Immature natural killer cell (primary cell): ENCODE measurements at regions not wholly inside any gene's neighbourhood (a gene's known extent, or its start where the extent isn't known, plus 50 kb on each side); places are given as distances from the start of the nearest gene placed in this dataset.

Experiments
- DNase-seq, 3 donors: peaks; one replicate each; pipeline ENCODE4 v3.0.0; 2022; ENCODE audit warnings: mixed read lengths in 1 of 3
- H3K27ac Mint-ChIP-seq, 6 donors: one replicate each; pipeline ENCODE4 v1.8.0; 2020; ENCODE audit warnings: mixed read lengths in 6 of 6, mild to moderate bottlenecking in 5 of 6, inconsistent platforms in 4 of 6, moderate library complexity in 3 of 6
- H3K27me3 Mint-ChIP-seq, 3 donors: one replicate each; pipeline ENCODE4 v1.8.0; 2020 to 2021; ENCODE audit warnings: low read depth in 3 of 3, mild to moderate bottlenecking in 3 of 3, mixed read lengths in 3 of 3, moderate library complexity in 3 of 3, inconsistent platforms in 1 of 3
- H3K36me3 Mint-ChIP-seq, 3 donors: one replicate each; pipeline ENCODE4 v1.8.0; 2020; ENCODE audit warnings: mixed read lengths in 3 of 3, inconsistent platforms in 2 of 3, mild to moderate bottlenecking in 2 of 3
- H3K4me1 Mint-ChIP-seq, 2 donors: one replicate each; pipeline ENCODE4 v1.8.0; 2020; ENCODE audit warnings: inconsistent platforms in 2 of 2, mild to moderate bottlenecking in 2 of 2, mixed read lengths in 2 of 2, moderate library complexity in 1 of 2
- H3K4me3 Mint-ChIP-seq, 5 donors: one replicate each; pipeline ENCODE4 v1.8.0; 2020; ENCODE audit warnings: mild to moderate bottlenecking in 5 of 5, mixed read lengths in 5 of 5, inconsistent platforms in 3 of 5, moderate library complexity in 3 of 5
- H3K9me3 Mint-ChIP-seq, 6 donors: one replicate each; pipeline ENCODE4 v1.8.0; 2020; ENCODE audit warnings: mild to moderate bottlenecking in 6 of 6, mixed read lengths in 6 of 6, inconsistent platforms in 4 of 6, moderate library complexity in 3 of 6

DNA sequence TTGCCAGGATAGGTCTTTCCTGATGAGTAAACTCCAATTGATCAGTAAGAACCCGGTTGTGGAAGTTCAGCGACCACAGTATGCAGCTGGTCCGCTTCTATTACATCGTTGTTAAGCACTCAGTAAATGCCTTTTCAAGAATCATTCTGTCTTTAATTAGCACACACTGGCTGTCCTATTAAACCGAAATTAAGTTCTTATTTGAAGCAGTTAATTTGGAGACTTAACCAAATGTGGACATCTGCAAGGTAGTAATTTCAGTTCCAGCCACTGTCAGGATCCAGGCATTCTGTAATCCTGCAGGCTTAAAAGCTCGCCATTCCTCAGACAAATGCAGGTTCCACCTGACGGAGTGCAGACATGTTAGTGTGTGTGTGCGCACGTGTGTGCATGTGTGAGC is 254.6 kb downstream of the IRX2 start:
- Mint-ChIP-seq H3K27me3 (peaks cover 0 to 3% (median 0%) of the 10 kb centered on the region in 3 donors), H3K4me3 (no peak overlapping the region), H3K4me1 (no peaks in the 10 kb centered on the region), H3K36me3 (no peaks in the 10 kb centered on the region), H3K27ac (no peak overlapping the region), H3K9me3 (peaks cover 0 to 5% (median 1%) of the 10 kb centered on the region in 6 donors)
- no peak for DNase-seq

DNA sequence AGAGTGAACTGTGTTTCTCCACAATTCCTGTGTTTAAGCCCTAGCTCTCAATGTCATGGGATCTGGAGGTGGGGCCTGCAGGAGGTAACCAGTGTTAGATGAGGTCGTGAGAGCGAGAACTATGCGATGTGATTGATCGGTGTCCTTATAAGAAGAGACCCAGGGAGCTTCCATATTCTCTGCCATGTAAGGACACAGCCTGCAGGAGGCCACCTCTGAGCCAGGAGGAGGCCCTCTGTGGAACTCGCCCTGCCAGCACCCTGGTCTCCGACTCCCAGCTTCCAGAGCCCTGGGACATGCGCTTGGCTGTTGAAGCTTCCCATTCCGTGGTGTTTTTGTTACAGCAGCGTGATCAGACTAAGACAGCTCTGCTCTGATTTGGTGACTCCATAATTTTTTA is 255.4 kb downstream of the IRX2 start:
- H3K9me3 Mint-ChIP-seq, result peaks cover 0 to 5% (median 0%) of the 10 kb centered on the region in 6 donors
- H3K27ac Mint-ChIP-seq, result no peak overlapping the region
- DNase-seq, result no peak
- H3K36me3 Mint-ChIP-seq, result no peaks in the 10 kb centered on the region
- H3K4me1 Mint-ChIP-seq, result no peaks in the 10 kb centered on the region
- H3K27me3 Mint-ChIP-seq, result peaks cover 0 to 1% (median 0%) of the 10 kb centered on the region in 3 donors
- H3K4me3 Mint-ChIP-seq, result no peak overlapping the region

DNA sequence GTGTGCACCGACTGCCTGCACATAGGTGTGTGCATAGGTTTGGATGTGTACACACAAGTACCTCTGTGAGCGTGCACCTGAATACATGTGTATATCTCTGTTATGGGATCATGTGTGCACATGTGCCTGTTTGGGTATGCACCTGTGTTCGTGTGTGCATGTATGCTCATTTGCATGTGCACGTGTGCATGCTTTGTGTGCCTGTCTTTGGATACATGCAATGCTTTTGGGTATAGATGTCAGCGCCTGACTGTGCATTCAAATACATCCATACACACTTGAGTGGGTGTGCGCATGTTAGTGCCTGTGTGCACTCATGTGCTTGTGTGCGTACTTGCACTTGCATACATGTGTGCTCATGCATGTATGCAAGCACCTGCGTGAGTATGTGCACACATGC is 258.1 kb downstream of the IRX2 start:
- no peaks in the 10 kb centered on the region for H3K27me3 Mint-ChIP-seq
- no peak overlapping the region for H3K27ac Mint-ChIP-seq
- no peak overlapping the region for H3K4me3 Mint-ChIP-seq
- no peaks in the 10 kb centered on the region for H3K36me3 Mint-ChIP-seq
- peaks cover 0 to 5% (median 0%) of the 10 kb centered on the region in 6 donors for H3K9me3 Mint-ChIP-seq
- DNase-seq, result no peak
- H3K4me1 Mint-ChIP-seq, result no peaks in the 10 kb centered on the region

DNA sequence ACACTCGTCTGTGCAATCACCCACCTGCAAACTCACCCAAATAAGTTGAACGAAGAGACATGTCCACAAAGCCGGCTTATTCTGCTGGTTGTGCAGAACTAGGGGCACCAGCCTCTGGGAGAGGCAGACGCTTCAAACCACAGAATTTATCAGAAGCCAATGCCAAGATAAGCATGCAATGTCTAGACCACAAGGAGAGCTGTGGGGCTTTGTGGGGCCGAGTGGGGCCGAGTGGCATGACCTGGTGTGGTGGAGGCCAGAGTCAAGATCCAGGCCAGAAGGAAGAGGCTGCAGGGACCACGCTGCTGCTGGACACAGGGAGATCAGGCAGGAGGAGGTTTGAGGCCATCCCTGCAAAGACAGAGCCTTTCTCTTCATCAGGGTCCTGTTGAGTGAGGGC is 259.0 kb downstream of the IRX2 start:
- no peaks in the 10 kb centered on the region for H3K27me3 Mint-ChIP-seq
- peaks cover 0 to 5% (median 0%) of the 10 kb centered on the region in 6 donors for H3K9me3 Mint-ChIP-seq
- no peaks in the 10 kb centered on the region for H3K4me1 Mint-ChIP-seq
- DNase-seq, result no peak
- no peaks in the 10 kb centered on the region for H3K36me3 Mint-ChIP-seq
- no peak overlapping the region for H3K27ac Mint-ChIP-seq
- H3K4me3 Mint-ChIP-seq, result no peak overlapping the region

DNA sequence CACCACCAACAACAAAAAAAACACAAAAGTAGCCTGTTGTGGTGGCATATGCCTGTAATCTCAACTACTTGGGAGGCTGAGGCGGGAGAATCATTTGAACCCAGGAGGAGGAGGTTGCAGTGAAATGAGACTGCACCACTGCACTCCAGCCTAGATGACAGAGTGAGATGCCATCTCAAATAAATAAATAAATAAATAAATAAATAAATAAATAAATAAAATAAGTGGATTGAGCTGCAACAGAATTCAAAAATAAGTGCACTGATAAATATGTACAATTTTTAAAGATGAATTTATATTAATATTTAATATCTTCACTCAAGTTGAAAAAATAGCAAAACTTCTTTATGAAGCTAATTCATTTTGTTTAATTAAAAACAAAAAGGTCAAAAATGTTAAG is 259.6 kb downstream of the IRX2 start:
- DNase-seq, result no peak
- Mint-ChIP-seq H3K36me3 (no peaks in the 10 kb centered on the region), H3K27ac (no peak overlapping the region), H3K9me3 (peaks cover 0 to 5% (median 0%) of the 10 kb centered on the region in 6 donors), H3K27me3 (no peaks in the 10 kb centered on the region), H3K4me1 (no peaks in the 10 kb centered on the region), H3K4me3 (no peak overlapping the region)

DNA sequence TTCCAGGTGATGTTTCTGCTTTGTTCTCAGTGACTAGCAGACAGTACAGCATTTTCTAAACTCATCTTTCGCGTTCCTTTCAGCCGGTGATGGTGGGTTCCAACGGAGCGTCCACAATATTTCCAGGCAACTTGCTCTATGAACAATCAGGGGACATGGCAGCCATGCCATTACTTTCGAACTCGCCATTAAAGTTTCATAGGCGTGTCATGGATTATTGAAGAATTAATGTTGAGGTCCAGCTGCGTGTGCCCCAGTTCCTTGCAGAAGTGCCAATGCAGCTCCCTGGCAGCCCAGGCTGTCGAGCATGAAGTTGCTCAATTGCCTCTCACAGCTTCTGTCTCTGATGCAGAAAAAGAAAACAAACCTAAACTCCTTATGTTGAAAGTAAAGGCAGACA is 262.2 kb downstream of the IRX2 start:
- Mint-ChIP-seq H3K4me3 (no peak overlapping the region), H3K27me3 (no peaks in the 10 kb centered on the region), H3K27ac (no peak overlapping the region), H3K36me3 (no peaks in the 10 kb centered on the region), H3K4me1 (no peaks in the 10 kb centered on the region), H3K9me3 (peaks cover 0 to 2% (median 0%) of the 10 kb centered on the region in 6 donors)
- DNase-seq, result no peak

DNA sequence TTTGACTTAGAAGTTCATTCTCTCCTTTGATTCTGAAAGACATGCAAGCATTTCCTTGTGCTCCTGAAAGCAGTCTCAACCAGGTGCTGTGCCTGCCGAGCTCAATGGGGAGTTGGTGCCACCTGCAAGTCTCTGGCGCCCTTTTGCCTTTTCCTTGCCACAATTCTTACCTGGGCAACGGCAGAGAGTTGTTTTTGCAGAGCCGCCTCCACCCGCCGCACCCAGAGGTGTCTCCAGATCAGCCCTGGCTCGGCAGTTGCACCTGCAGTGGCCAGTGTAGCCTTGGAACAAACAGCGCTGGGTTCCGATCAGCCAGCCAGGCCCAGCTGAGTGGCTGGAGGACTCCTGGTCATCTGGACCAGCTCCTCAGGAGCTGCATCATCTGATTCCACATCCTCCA is 262.9 kb downstream of the IRX2 start:
- DNase-seq, result no peak
- Mint-ChIP-seq H3K4me3 (no peak overlapping the region), H3K27ac (no peak overlapping the region), H3K27me3 (no peaks in the 10 kb centered on the region), H3K4me1 (no peaks in the 10 kb centered on the region), H3K9me3 (peaks cover 0 to 2% (median under 1%) of the 10 kb centered on the region in 6 donors), H3K36me3 (no peaks in the 10 kb centered on the region)

DNA sequence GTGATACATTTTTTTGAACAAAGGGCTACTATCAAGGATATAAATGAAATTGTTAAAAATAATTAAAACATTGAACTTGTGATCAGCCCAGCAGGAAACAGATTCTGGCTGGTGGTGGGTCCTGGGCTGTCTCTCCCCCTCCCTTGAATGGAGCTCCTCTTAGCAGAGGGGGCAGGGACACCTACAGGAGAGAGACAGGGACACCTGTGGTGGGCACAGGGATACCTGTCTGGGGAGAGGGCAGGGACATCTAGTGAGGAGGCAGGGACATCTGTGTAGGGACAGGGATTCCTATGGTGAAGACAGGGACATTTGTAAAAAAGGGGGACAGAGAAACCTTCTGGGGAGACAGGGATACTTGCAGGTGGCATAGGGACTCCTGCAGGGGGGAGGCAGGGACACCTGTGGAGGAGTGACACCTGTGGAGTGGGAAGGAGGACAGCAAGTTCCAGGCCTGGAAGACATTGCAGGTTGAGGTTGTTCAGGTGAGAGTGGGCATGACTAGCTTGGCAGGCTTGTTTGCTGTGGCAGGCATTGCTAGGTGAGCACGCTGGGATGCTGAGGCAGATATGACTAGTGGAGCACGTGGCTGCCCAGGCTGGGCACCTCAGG is 264.2 kb downstream of the IRX2 start:
- no peaks in the 10 kb centered on the region for H3K4me1 Mint-ChIP-seq
- DNase-seq, result no peak
- no peak overlapping the region for H3K27ac Mint-ChIP-seq
- no peaks in the 10 kb centered on the region for H3K27me3 Mint-ChIP-seq
- H3K9me3 Mint-ChIP-seq, result peaks cover 0 to 8% (median 5%) of the 10 kb centered on the region in 6 donors
- H3K36me3 Mint-ChIP-seq, result no peaks in the 10 kb centered on the region
- no peak overlapping the region for H3K4me3 Mint-ChIP-seq

DNA sequence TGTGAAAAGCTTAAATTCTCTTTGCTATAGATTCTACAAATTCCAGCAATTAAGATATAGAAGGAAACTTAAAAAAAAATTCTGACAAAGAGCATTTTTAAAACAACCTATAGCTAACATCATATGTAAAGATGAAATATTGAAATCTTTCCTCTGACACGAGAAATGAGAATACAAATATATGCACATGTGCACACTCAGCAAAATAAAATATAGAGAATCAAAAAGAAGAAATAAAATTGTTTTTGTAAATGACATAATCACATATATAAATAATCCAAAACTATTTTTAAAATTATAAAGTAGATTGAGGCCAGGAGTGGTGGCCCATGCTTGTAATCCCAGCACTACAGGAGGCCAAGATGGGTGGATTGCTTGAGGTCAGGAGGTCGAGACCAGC is 265.1 kb downstream of the IRX2 start:
- Mint-ChIP-seq H3K4me1 (no peaks in the 10 kb centered on the region), H3K36me3 (peaks cover 0 to 4% (median 0%) of the 10 kb centered on the region in 3 donors), H3K27me3 (peaks cover 0 to 1% (median 0%) of the 10 kb centered on the region in 3 donors), H3K4me3 (no peak overlapping the region), H3K9me3 (peaks cover 2 to 16% (median 13%) of the 10 kb centered on the region in 6 donors), H3K27ac (peak overlapping the region in 1 of 6 donors; percentile 64)
- no peak for DNase-seq

DNA sequence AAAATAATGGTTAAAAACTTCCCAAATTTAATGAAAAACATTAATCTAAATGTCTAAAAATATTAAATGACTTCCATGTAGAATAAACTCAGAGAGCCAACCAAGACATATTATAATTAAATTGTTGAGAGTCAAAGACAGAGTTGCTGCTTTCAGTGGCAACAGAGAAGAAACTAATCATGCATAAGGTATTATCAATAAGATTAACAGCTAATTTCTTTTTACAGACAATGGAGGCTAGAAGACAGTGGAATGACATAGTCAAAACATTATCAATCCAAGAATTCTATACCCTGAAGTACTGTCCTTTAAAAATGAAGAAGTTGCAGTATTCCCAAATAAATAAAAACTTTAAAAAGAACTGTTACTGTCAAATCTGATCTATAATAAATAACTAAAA is 268.7 kb downstream of the IRX2 start:
- no peak for DNase-seq
- H3K27me3 Mint-ChIP-seq, result peaks cover 0 to 3% (median 0%) of the 10 kb centered on the region in 3 donors
- H3K36me3 Mint-ChIP-seq, result peaks cover 0 to 4% (median 0%) of the 10 kb centered on the region in 3 donors
- no peak overlapping the region for H3K27ac Mint-ChIP-seq
- peaks cover 4 to 33% (median 19%) of the 10 kb centered on the region in 6 donors for H3K9me3 Mint-ChIP-seq
- no peaks in the 10 kb centered on the region for H3K4me1 Mint-ChIP-seq
- H3K4me3 Mint-ChIP-seq, result no peak overlapping the region

DNA sequence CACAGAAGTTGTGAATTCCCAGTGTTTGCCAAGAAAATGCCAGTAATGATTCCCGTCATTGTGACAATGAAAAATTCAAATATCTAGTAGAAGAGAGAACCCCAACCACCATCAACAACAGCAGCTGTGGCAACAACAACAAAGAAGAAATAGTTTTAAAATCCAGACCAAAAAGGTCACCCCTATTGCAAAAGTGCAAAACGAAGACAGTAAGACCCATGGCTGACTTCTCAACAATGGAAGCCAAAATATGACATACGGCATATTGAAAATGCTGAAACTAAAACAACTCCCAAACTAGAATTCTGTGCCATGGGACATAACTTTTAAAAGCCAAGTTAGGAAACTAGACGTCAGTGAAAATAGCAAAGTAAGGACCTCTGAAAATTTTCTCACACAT is 270.6 kb downstream of the IRX2 start:
- Mint-ChIP-seq H3K36me3 (peaks cover 0 to 4% (median 0%) of the 10 kb centered on the region in 3 donors), H3K4me3 (no peak overlapping the region), H3K9me3 (peaks cover 4 to 38% (median 21%) of the 10 kb centered on the region in 6 donors), H3K27me3 (peaks cover 0 to 3% (median 0%) of the 10 kb centered on the region in 3 donors), H3K4me1 (no peaks in the 10 kb centered on the region), H3K27ac (no peak overlapping the region)
- no peak for DNase-seq

DNA sequence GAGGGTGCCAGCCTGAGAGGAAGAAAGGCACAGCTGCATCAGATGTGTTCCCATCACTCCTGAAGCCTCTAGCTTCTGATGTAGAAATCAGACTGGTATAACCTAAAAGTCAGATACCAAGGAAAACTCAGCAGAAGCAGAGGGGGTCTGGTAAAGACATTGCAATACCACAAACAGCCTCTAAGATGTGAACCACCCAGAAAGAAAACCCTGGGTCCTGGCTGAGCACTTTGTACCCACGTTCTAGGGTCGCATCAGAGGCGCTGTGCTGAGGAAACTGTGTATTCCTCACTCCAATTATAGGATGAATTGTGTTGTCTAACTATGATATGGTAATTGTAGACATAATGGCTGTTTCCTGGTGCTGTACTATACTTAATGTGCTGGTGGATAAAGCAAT is 275.6 kb downstream of the IRX2 start:
- Mint-ChIP-seq H3K36me3 (no peaks in the 10 kb centered on the region), H3K4me3 (no peak overlapping the region), H3K9me3 (peaks cover 0 to 18% (median 6%) of the 10 kb centered on the region in 6 donors), H3K27me3 (peaks cover 0 to 5% (median 0%) of the 10 kb centered on the region in 3 donors), H3K27ac (no peak overlapping the region), H3K4me1 (no peaks in the 10 kb centered on the region)
- no peak for DNase-seq

DNA sequence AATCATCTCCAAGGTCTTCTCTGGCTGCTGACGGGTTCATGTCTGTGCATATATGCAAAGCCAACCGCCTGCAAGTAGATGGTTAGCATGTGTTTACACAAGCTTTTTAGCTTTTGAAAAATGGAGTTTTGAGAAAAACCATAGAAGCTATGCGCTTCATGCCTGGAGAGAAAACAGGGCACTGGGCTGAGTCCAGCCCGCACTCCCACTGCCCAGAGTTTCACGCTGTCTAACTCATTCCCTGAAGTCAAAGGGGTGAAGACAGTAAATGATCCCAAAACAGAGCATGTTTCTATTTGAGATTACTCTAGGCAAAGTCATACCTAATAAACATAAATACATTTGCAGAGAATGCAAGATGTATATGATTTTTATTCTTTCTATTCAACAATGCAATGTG is 278.8 kb downstream of the IRX2 start:
- no peak for DNase-seq
- Mint-ChIP-seq H3K27me3 (peaks cover 0 to 4% (median 0%) of the 10 kb centered on the region in 3 donors), H3K9me3 (peaks cover 0 to 5% (median 0%) of the 10 kb centered on the region in 6 donors), H3K36me3 (no peaks in the 10 kb centered on the region), H3K4me3 (no peak overlapping the region), H3K4me1 (no peaks in the 10 kb centered on the region), H3K27ac (no peak overlapping the region)

DNA sequence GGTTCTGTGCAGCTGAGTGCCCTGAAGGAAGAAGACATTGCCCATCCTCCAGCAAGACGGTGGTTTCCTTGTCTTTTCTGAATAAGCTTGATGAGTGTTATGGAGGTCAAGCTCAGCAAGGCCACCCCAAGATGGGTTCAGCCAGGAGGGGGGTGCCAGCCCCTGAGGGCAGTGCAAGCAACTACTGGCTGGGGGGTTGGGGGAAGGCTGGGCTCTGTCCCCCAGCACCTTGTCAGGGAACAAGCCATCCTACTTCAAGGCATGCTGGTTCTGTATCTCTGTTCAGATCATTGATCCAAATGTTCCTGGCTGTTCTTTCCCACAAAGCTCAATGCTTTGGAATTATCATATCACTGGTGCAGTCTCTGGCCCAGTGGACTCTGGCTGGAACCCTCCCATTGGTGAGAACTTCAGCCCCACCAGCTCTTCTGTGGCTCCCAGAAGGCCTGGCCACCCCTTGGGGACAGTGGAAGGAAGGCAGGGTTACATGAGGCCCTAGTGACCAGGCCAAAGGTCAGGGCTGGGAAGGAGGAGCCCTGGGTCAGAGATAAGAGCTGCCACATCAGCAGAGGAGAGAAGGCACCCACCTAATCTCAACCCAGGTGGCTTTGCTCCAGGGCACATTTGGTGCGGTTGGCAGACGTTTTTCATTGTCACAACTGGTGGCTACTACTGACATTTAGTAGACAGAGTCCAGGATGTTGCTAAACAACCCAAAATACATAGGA is 280.2 kb downstream of the IRX2 start:
- Mint-ChIP-seq H3K36me3 (no peaks in the 10 kb centered on the region), H3K4me1 (no peaks in the 10 kb centered on the region), H3K4me3 (no peak overlapping the region), H3K27me3 (peaks cover 0 to 6% (median 0%) of the 10 kb centered on the region in 3 donors), H3K27ac (no peak overlapping the region), H3K9me3 (peaks cover 0 to 4% (median 0%) of the 10 kb centered on the region in 6 donors)
- DNase-seq, result no peak
